IMR-90 (cell line): ENCODE measurements at regions not wholly inside any gene's neighbourhood (a gene's known extent, or its start where the extent isn't known, plus 50 kb on each side); places are given as distances from the start of the nearest gene placed in this dataset.

Experiments used
- ATAC-seq: fragments of 200-7000 bp; cut with Tn5 transposase; 2 replicates; pipeline ENCODE4 v1.9.1; 2020; ENCODE audit warnings: low read depth, mild to moderate bottlenecking, moderate library complexity
- BruUV-seq: library from RNA; stranded (reverse); fragments of 400-500 nt; replicated peaks from 2 replicates; lab custom pipeline; 2021; lab: Mats Ljungman, UMichigan
- CTCF ChIA-PET: fragments of 300-600 bp; formaldehyde crosslinking; extraction: SDS; loops from one replicate; lab custom pipeline; 2021; ENCODE audit warnings: antibody characterized with exemption; lab: Yijun Ruan, JAX
- POLR2A ChIA-PET: fragments of 300-600 bp; sonication (Branson Sonifier 250); formaldehyde crosslinking; loops from one replicate; lab custom pipeline; 2022; ENCODE audit warnings: antibody characterized with exemption; ENCODE audit not compliant: unreplicated experiment; lab: Charles Lee
- DNase-seq: peaks from one replicate; pipeline ENCODE4 v3.0.0; 2013
- H2AFZ ChIP-seq: replicated peaks from 2 replicates; pipeline ENCODE3; 2013; ENCODE audit warnings: low read length, mild to moderate bottlenecking; ENCODE audit not compliant: poor library complexity
- H2AK5ac ChIP-seq: 2 replicates; pipeline ENCODE4 v1.6.1; 2013; ENCODE audit warnings: low read depth, low read length, inconsistent platforms
- H2AK9ac ChIP-seq: replicated peaks from 2 replicates; pipeline ENCODE3; 2013; ENCODE audit warnings: mild to moderate bottlenecking, low read depth, low read length, moderate library complexity; ENCODE audit not compliant: poor library complexity
- H2BK120ac ChIP-seq: 2 replicates; pipeline ENCODE4 v1.6.1; 2013; ENCODE audit warnings: low read depth, low read length, inconsistent platforms
- H2BK15ac ChIP-seq: 3 replicates; pipeline ENCODE4 v1.6.1; 2013; ENCODE audit warnings: low read depth, low read length, inconsistent platforms
- H2BK20ac ChIP-seq: 2 replicates; pipeline ENCODE4 v1.6.1; 2013; ENCODE audit warnings: low read depth, mild to moderate bottlenecking, inconsistent platforms, low read length, moderate library complexity
- H2BK5ac ChIP-seq: 2 replicates; pipeline ENCODE4 v1.6.1; 2013; ENCODE audit warnings: mild to moderate bottlenecking, low read depth, low read length, inconsistent platforms; ENCODE audit not compliant: poor library complexity, severe bottlenecking
- H3K14ac ChIP-seq: replicated peaks from 2 replicates; pipeline ENCODE4 v1.6.1; 2013; ENCODE audit warnings: low read depth, low read length, inconsistent platforms
- H3K18ac ChIP-seq: 2 replicates; pipeline ENCODE4 v1.6.1; 2013; ENCODE audit warnings: low read depth, low read length, control low read depth
- H3K23ac ChIP-seq: 2 replicates; pipeline ENCODE4 v1.6.1; 2013; ENCODE audit warnings: low read depth, low read length, inconsistent platforms
- H3K27ac ChIP-seq: 2 replicates; pipeline ENCODE4 v1.5.1; 2013; ENCODE audit warnings: mild to moderate bottlenecking, control low read depth, low read length; ENCODE audit not compliant: insufficient read depth
- H3K27me3 ChIP-seq: 2 replicates; pipeline ENCODE4 v1.6.1; 2013; ENCODE audit warnings: low read length; ENCODE audit not compliant: control insufficient read depth, insufficient read depth
- H3K36me3 ChIP-seq: 2 replicates; pipeline ENCODE4 v1.6.1; 2013; ENCODE audit warnings: low read length, mixed read lengths; ENCODE audit not compliant: control insufficient read depth, insufficient read depth
- H3K4ac ChIP-seq: 2 replicates; pipeline ENCODE4 v1.6.1; 2013; ENCODE audit warnings: low read depth, low read length, inconsistent platforms
- H3K4me1 ChIP-seq: 2 replicates; pipeline ENCODE4 v1.6.1; 2013; ENCODE audit warnings: low read length, mixed read lengths; ENCODE audit not compliant: control insufficient read depth, insufficient read depth
- H3K4me2 ChIP-seq: 2 replicates; pipeline ENCODE4 v1.6.1; 2013; ENCODE audit warnings: low read depth, mild to moderate bottlenecking, control low read depth, low read length, moderate library complexity
- H3K4me3 ChIP-seq: 2 replicates; pipeline ENCODE4 v1.5.1; 2013; ENCODE audit warnings: low read depth, mild to moderate bottlenecking, control low read depth, low read length, moderate library complexity; ENCODE audit not compliant: insufficient read depth
- H3K56ac ChIP-seq: 2 replicates; pipeline ENCODE4 v1.6.1; 2013; ENCODE audit warnings: low read length, inconsistent platforms; ENCODE audit not compliant: insufficient read depth; ENCODE audit errors: extremely low read depth
- H3K79me1 ChIP-seq, 2 experiments: 2 replicates each; pipeline ENCODE4 v1.6.1; 2013; ENCODE audit warnings: low read length in 2 of 2, inconsistent platforms in 1 of 2, low read depth in 1 of 2
- H3K9ac ChIP-seq: 2 replicates; pipeline ENCODE4 v1.6.1; 2013; ENCODE audit warnings: low read depth, low read length, control low read depth
- H3K9me1 ChIP-seq: 2 replicates; pipeline ENCODE4 v1.6.1; 2013; ENCODE audit warnings: low read length, inconsistent platforms; ENCODE audit not compliant: insufficient read depth
- H3K9me3 ChIP-seq: 2 replicates; pipeline ENCODE4 v1.6.1; 2013; ENCODE audit warnings: low read length; ENCODE audit not compliant: control insufficient read depth, insufficient read depth
- H4K20me1 ChIP-seq: 2 replicates; pipeline ENCODE4 v1.6.1; 2013; ENCODE audit warnings: low read length, inconsistent platforms; ENCODE audit not compliant: insufficient read depth
- H4K5ac ChIP-seq: 2 replicates; pipeline ENCODE4 v1.6.1; 2013; ENCODE audit warnings: mild to moderate bottlenecking, low read depth, low read length, control low read depth
- H4K8ac ChIP-seq, 2 experiments: 2 replicates each; pipeline ENCODE4 v1.6.1; 2013; ENCODE audit warnings: low read depth in 2 of 2, low read length in 2 of 2, control low read depth in 1 of 2, inconsistent platforms in 1 of 2
- H4K91ac ChIP-seq: 2 replicates; pipeline ENCODE4 v1.6.1; 2013; ENCODE audit warnings: low read depth, low read length, inconsistent platforms; ENCODE audit not compliant: insufficient read depth
- BHLHE40 ChIP-seq: fragments of 150-350 bp; IDR thresholded peaks from 2 replicates; pipeline ENCODE4 v1.6.1; 2016; ENCODE audit warnings: mild to moderate bottlenecking, low read depth, low read length
- CEBPB ChIP-seq: IDR thresholded peaks from 2 replicates; pipeline ENCODE4 v1.6.1; 2012; ENCODE audit warnings: low read depth, low read length, improper control_type of control experiment
- CHD1 ChIP-seq: IDR thresholded peaks from 2 replicates; pipeline ENCODE4 v1.6.1; 2012; ENCODE audit warnings: low read depth, low read length, improper control_type of control experiment
- FOS ChIP-seq: fragments of 150-350 bp; IDR thresholded peaks from 2 replicates; pipeline ENCODE4 v1.6.1; 2016; ENCODE audit warnings: low read depth, low read length
- MAFK ChIP-seq: IDR thresholded peaks from 2 replicates; pipeline ENCODE4 v1.6.1; 2012; ENCODE audit warnings: low read depth, low read length, improper control_type of control experiment
- NFE2L2 ChIP-seq: fragments of 150-350 bp; IDR thresholded peaks from 2 replicates; pipeline ENCODE4 v1.6.1; 2016; ENCODE audit warnings: low read depth, mild to moderate bottlenecking, low read length
- POLR2A ChIP-seq: IDR thresholded peaks from 2 replicates; pipeline ENCODE4 v1.6.1; 2012; ENCODE audit warnings: mild to moderate bottlenecking, low read depth, low read length
- RAD21 ChIP-seq: IDR thresholded peaks from 2 replicates; pipeline ENCODE4 v1.6.1; 2012; ENCODE audit warnings: low read length, improper control_type of control experiment
- RCOR1 ChIP-seq: IDR thresholded peaks from 2 replicates; pipeline ENCODE4 v1.6.1; 2012; ENCODE audit warnings: mild to moderate bottlenecking, low read length, improper control_type of control experiment; ENCODE audit not compliant: insufficient replicate concordance
- RFX5 ChIP-seq: IDR thresholded peaks from 2 replicates; pipeline ENCODE4 v1.8.0; 2012; ENCODE audit warnings: low read depth, mild to moderate bottlenecking, low read length, moderate library complexity
- SMC3 ChIP-seq: fragments of 150-350 bp; IDR thresholded peaks from 2 replicates; pipeline ENCODE4 v1.6.1; 2016; ENCODE audit warnings: low read depth, mild to moderate bottlenecking, antibody characterized with exemption, low read length, moderate library complexity
- WGBS, 2 experiments: methylation state at CpG; one replicate each; pipeline versions ENCODE4 v1.1.5 to v1.1.7; 2013; ENCODE audit warnings: missing lambda C conversion rate in 2 of 2; ENCODE audit not compliant: insufficient read length in 1 of 2; ENCODE audit errors: extremely low coverage in 2 of 2; 5-methylcytosine and 5-hydroxymethylcytosine counted together
- dilution Hi-C: fragments of 300-500 bp; cut with HindIII; formaldehyde crosslinking; loops from one replicate; pipeline ENCODE4 v1.14.3; 2018; ENCODE audit warnings: low sequenced_read_pairs; ENCODE audit not compliant: unreplicated experiment
- in situ Hi-C: fragments of 300-500 bp; cut with MboI; formaldehyde crosslinking; loops from 3 replicates; pipeline ENCODE4 v1.14.3; 2019; ENCODE audit warnings: low sequenced_read_pairs, inconsistent platforms, mixed read lengths
- intact Hi-C: fragments of 100-400 bp; cut with micrococcal nuclease; formaldehyde crosslinking; loops from 2 replicates; pipeline ENCODE4 v1.10.0; 2022
- TF ChIP-seq, protein P1 (sequence below): fragments of 150-350 bp; IDR thresholded peaks from 2 replicates; pipeline ENCODE4 v1.6.1; 2016; ENCODE audit warnings: low read depth, mild to moderate bottlenecking, low read length, moderate library complexity, borderline replicate concordance
- TF ChIP-seq, protein P2 (sequence below): conservative IDR thresholded peaks from 2 replicates; pipeline ENCODE4 v1.5.1; 2012; ENCODE audit warnings: mild to moderate bottlenecking, low read depth, low read length, improper control_type of control experiment

GRCh38 chrX:40374486-40374885 is 206.3 kb upstream of the ATP6AP2 start:
- no peak overlapping the region for H2BK120ac ChIP-seq
- no peaks in the 10 kb centered on the region for H4K20me1 ChIP-seq
- H3K18ac ChIP-seq, result no peak overlapping the region
- H3K9me1 ChIP-seq, result no peaks in the 10 kb centered on the region
- H2BK15ac ChIP-seq, result no peak overlapping the region
- 57% methylated on average over 1 of the region's 2 CpGs; no CpG with 5 or more reads in 1 of the 2 experiments for WGBS, 2 experiments
- DNase-seq, result no peak
- H4K5ac ChIP-seq, result no peak overlapping the region
- ChIA-PET CTCF (no interaction called here), POLR2A (no interaction called here)
- dilution Hi-C loops (no loop called here), in situ Hi-C loops (no loop called here), intact Hi-C loops (no loop called here)
- no peak overlapping the region for H3K27ac ChIP-seq
- no peaks in the 10 kb centered on the region for H3K36me3 ChIP-seq
- H3K27me3 ChIP-seq, result peaks cover 14% of the 10 kb centered on the region
- no peak overlapping the region for H3K23ac ChIP-seq
- no peak overlapping the region for H4K91ac ChIP-seq
- H2AK9ac ChIP-seq, result no peak overlapping the region
- H3K9me3 ChIP-seq, result no peaks in the 10 kb centered on the region; the same call in 1 of the 2 replicates
- no peak overlapping the region for H2BK5ac ChIP-seq
- H3K4me3 ChIP-seq, result no peak overlapping the region
- H2AFZ ChIP-seq, result no peak overlapping the region
- H3K4me2 ChIP-seq, result no peak overlapping the region
- BruUV-seq, result no TSS peak
- no peak overlapping the region for H3K9ac ChIP-seq
- ATAC-seq, result no peak
- H2BK20ac ChIP-seq, result no peak overlapping the region
- H2AK5ac ChIP-seq, result no peak overlapping the region
- no peak overlapping the region for H4K8ac ChIP-seq
- no peak overlapping the region for H3K4ac ChIP-seq
- TF ChIP-seq RFX5 (no peak), POLR2A (no peak), BHLHE40 (no peak), CEBPB (no peak), MAFK (no peak), FOS (no peak), RAD21 (no peak), NFE2L2 (no peak), RCOR1 (no peak), SMC3 (no peak), CHD1 (no peak)
- TF ChIP-seq, protein P1, sequence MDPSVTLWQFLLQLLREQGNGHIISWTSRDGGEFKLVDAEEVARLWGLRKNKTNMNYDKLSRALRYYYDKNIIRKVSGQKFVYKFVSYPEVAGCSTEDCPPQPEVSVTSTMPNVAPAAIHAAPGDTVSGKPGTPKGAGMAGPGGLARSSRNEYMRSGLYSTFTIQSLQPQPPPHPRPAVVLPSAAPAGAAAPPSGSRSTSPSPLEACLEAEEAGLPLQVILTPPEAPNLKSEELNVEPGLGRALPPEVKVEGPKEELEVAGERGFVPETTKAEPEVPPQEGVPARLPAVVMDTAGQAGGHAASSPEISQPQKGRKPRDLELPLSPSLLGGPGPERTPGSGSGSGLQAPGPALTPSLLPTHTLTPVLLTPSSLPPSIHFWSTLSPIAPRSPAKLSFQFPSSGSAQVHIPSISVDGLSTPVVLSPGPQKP, result no peak
- TF ChIP-seq, protein P2, sequence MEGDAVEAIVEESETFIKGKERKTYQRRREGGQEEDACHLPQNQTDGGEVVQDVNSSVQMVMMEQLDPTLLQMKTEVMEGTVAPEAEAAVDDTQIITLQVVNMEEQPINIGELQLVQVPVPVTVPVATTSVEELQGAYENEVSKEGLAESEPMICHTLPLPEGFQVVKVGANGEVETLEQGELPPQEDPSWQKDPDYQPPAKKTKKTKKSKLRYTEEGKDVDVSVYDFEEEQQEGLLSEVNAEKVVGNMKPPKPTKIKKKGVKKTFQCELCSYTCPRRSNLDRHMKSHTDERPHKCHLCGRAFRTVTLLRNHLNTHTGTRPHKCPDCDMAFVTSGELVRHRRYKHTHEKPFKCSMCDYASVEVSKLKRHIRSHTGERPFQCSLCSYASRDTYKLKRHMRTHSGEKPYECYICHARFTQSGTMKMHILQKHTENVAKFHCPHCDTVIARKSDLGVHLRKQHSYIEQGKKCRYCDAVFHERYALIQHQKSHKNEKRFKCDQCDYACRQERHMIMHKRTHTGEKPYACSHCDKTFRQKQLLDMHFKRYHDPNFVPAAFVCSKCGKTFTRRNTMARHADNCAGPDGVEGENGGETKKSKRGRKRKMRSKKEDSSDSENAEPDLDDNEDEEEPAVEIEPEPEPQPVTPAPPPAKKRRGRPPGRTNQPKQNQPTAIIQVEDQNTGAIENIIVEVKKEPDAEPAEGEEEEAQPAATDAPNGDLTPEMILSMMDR, result no peak
- no peak overlapping the region for H3K56ac ChIP-seq
- no peaks in the 10 kb centered on the region for H3K4me1 ChIP-seq
- no peaks in the 10 kb centered on the region for H3K79me1 ChIP-seq
- no peak overlapping the region for H3K14ac ChIP-seq
